ENCODE measurements at regions not wholly inside any gene's neighbourhood (a gene's known extent, or its start where the extent isn't known, plus 50 kb on each side); places are given as distances from the start of the nearest gene placed in this dataset.

GRCh38 chr13:109568339-109568818 lies 218.0 kb downstream of the IRS2 start:
- Mint-ChIP-seq H3K4me3 (no peak overlapping the region), H3K27me3 (no peaks in the 10 kb centered on the region), H3K9me3 (peaks cover 2% of the 10 kb centered on the region), H3K27ac (no peak overlapping the region), H3K4me1 (peaks cover 7% of the 10 kb centered on the region), H3K36me3 (no peaks in the 10 kb centered on the region)
- no peak for ATAC-seq

- no peaks in the 10 kb centered on the region for H3K36me3 Mint-ChIP-seq
- H3K4me1 Mint-ChIP-seq: peaks cover 7% of the 10 kb centered on the region
- H3K4me3 Mint-ChIP-seq: no peak overlapping the region
Measured at GRCh38 chr13:109567315-109567714, 219.1 kb downstream of the IRS2 start.

GRCh38 chr13:109565877-109566276 lies 220.5 kb downstream of the IRS2 start:
- Mint-ChIP-seq H3K4me1 (peaks cover 3% of the 10 kb centered on the region), H3K4me3 (no peak overlapping the region), H3K27me3 (no peaks in the 10 kb centered on the region), H3K36me3 (no peaks in the 10 kb centered on the region), H3K27ac (no peak overlapping the region), H3K9me3 (peaks cover 5% of the 10 kb centered on the region)
- ATAC-seq: no peak

More at GRCh38 chr13:109567315-109567714, 219.1 kb downstream of the IRS2 start:
- H3K27me3 Mint-ChIP-seq: no peaks in the 10 kb centered on the region
- peaks cover 2% of the 10 kb centered on the region for H3K9me3 Mint-ChIP-seq
- no peak for ATAC-seq
- H3K27ac Mint-ChIP-seq: no peak overlapping the region

- Mint-ChIP-seq H3K4me3 (no peak overlapping the region), H3K4me1 (no peaks in the 10 kb centered on the region), H3K9me3 (no peaks in the 10 kb centered on the region)
Measured at GRCh38 chr13:109548374-109548773, 238.0 kb downstream of the IRS2 start.

GRCh38 chr13:109547942-109548341 lies 238.4 kb downstream of the IRS2 start:
- H3K9me3 Mint-ChIP-seq: no peaks in the 10 kb centered on the region
- ATAC-seq: no peak
- no peaks in the 10 kb centered on the region for H3K36me3 Mint-ChIP-seq
- H3K4me1 Mint-ChIP-seq: no peaks in the 10 kb centered on the region
- H3K4me3 Mint-ChIP-seq: no peak overlapping the region
- no peak overlapping the region for H3K27ac Mint-ChIP-seq
- no peaks in the 10 kb centered on the region for H3K27me3 Mint-ChIP-seq

More at GRCh38 chr13:109548374-109548773, 238.0 kb downstream of the IRS2 start:
- H3K27me3 Mint-ChIP-seq: no peaks in the 10 kb centered on the region
- ATAC-seq: no peak
- H3K27ac Mint-ChIP-seq: no peak overlapping the region
- no peaks in the 10 kb centered on the region for H3K36me3 Mint-ChIP-seq

GRCh38 chr13:109545931-109546330 lies 240.5 kb downstream of the IRS2 start:
- Mint-ChIP-seq H3K36me3 (no peaks in the 10 kb centered on the region), H3K4me1 (no peaks in the 10 kb centered on the region), H3K27ac (no peak overlapping the region), H3K27me3 (no peaks in the 10 kb centered on the region), H3K9me3 (no peaks in the 10 kb centered on the region), H3K4me3 (no peak overlapping the region)
- no peak for ATAC-seq

GRCh38 chr13:109541081-109541480 lies 245.3 kb downstream of the IRS2 start:
- Mint-ChIP-seq H3K4me3 (no peak overlapping the region), H3K4me1 (no peaks in the 10 kb centered on the region), H3K9me3 (no peaks in the 10 kb centered on the region), H3K36me3 (no peaks in the 10 kb centered on the region), H3K27ac (no peak overlapping the region), H3K27me3 (no peaks in the 10 kb centered on the region)
- ATAC-seq: no peak

- Mint-ChIP-seq H3K9me3 (no peaks in the 10 kb centered on the region), H3K36me3 (no peaks in the 10 kb centered on the region), H3K27me3 (no peaks in the 10 kb centered on the region), H3K27ac (no peak overlapping the region), H3K4me1 (no peaks in the 10 kb centered on the region), H3K4me3 (no peak overlapping the region)
- ATAC-seq: no peak
Measured at GRCh38 chr13:109537584-109537983, 248.8 kb downstream of the IRS2 start.

GRCh38 chr13:109533350-109533749 lies 253.0 kb downstream of the IRS2 start:
- H3K9me3 Mint-ChIP-seq: peaks cover 2% of the 10 kb centered on the region
- no peaks in the 10 kb centered on the region for H3K36me3 Mint-ChIP-seq
- no peak overlapping the region for H3K4me3 Mint-ChIP-seq
- no peaks in the 10 kb centered on the region for H3K27me3 Mint-ChIP-seq
- no peak for ATAC-seq
- no peaks in the 10 kb centered on the region for H3K4me1 Mint-ChIP-seq
- no peak overlapping the region for H3K27ac Mint-ChIP-seq

GRCh38 chr13:109529964-109530363 lies 256.4 kb downstream of the IRS2 start:
- Mint-ChIP-seq H3K27me3 (no peaks in the 10 kb centered on the region), H3K4me3 (no peak overlapping the region), H3K9me3 (peaks cover 2% of the 10 kb centered on the region), H3K4me1 (no peaks in the 10 kb centered on the region), H3K36me3 (no peaks in the 10 kb centered on the region), H3K27ac (no peak overlapping the region)
- ATAC-seq: no peak

- ATAC-seq: no peak
- Mint-ChIP-seq H3K27ac (no peak overlapping the region), H3K4me1 (no peaks in the 10 kb centered on the region), H3K9me3 (no peaks in the 10 kb centered on the region), H3K4me3 (no peak overlapping the region), H3K36me3 (no peaks in the 10 kb centered on the region), H3K27me3 (no peaks in the 10 kb centered on the region)
Measured at GRCh38 chr13:109521719-109522118, 264.7 kb downstream of the IRS2 start.

GRCh38 chr13:109517517-109517916 lies 268.9 kb downstream of the IRS2 start:
- no peaks in the 10 kb centered on the region for H3K36me3 Mint-ChIP-seq
- no peaks in the 10 kb centered on the region for H3K9me3 Mint-ChIP-seq
- no peak overlapping the region for H3K4me3 Mint-ChIP-seq
- H3K27me3 Mint-ChIP-seq: no peaks in the 10 kb centered on the region
- H3K4me1 Mint-ChIP-seq: no peaks in the 10 kb centered on the region
- no peak for ATAC-seq
- H3K27ac Mint-ChIP-seq: no peak overlapping the region

- H3K36me3 Mint-ChIP-seq: no peaks in the 10 kb centered on the region
- no peaks in the 10 kb centered on the region for H3K4me1 Mint-ChIP-seq
- no peaks in the 10 kb centered on the region for H3K27me3 Mint-ChIP-seq
- H3K27ac Mint-ChIP-seq: no peak overlapping the region
- H3K9me3 Mint-ChIP-seq: no peaks in the 10 kb centered on the region
- no peak for ATAC-seq
- H3K4me3 Mint-ChIP-seq: no peak overlapping the region
Measured at GRCh38 chr13:109516186-109516585, 270.2 kb downstream of the IRS2 start.

- Mint-ChIP-seq H3K27me3 (no peaks in the 10 kb centered on the region), H3K36me3 (no peaks in the 10 kb centered on the region), H3K4me1 (no peaks in the 10 kb centered on the region), H3K27ac (no peak overlapping the region), H3K9me3 (peaks cover 2% of the 10 kb centered on the region), H3K4me3 (no peak overlapping the region)
- no peak for ATAC-seq
Measured at GRCh38 chr13:109510013-109510412, 276.4 kb downstream of the IRS2 start.

GRCh38 chr13:109509154-109509900 lies 277.1 kb downstream of the IRS2 start:
- no peak overlapping the region for H3K4me3 Mint-ChIP-seq
- ATAC-seq: no peak
- H3K4me1 Mint-ChIP-seq: no peaks in the 10 kb centered on the region
- H3K9me3 Mint-ChIP-seq: peaks cover 2% of the 10 kb centered on the region
- no peaks in the 10 kb centered on the region for H3K36me3 Mint-ChIP-seq
- H3K27me3 Mint-ChIP-seq: no peaks in the 10 kb centered on the region
- no peak overlapping the region for H3K27ac Mint-ChIP-seq

- H3K27me3 Mint-ChIP-seq: no peaks in the 10 kb centered on the region
- no peaks in the 10 kb centered on the region for H3K36me3 Mint-ChIP-seq
- no peaks in the 10 kb centered on the region for H3K4me1 Mint-ChIP-seq
- ATAC-seq: no peak
- no peak overlapping the region for H3K4me3 Mint-ChIP-seq
- peaks cover 12% of the 10 kb centered on the region for H3K9me3 Mint-ChIP-seq
- no peak overlapping the region for H3K27ac Mint-ChIP-seq
Measured at GRCh38 chr13:109500146-109500773, 286.1 kb downstream of the IRS2 start.

All from stimulated activated memory B cell treated with anti-CD40 and anti-IgM and Interleukin-4, amounts not matched to agents 10 μg/mL and 1 μg/mL and 100 μg/mL, for 72 hours (primary cell).